H9 (cell line): ENCODE measurements at regions not wholly inside any gene's neighbourhood (a gene's known extent, or its start where the extent isn't known, plus 50 kb on each side); places are given as distances from the start of the nearest gene placed in this dataset.
"Not testable (repeated sequence)": the region's sequence is repeated elsewhere in the genome, so short reads cannot be mapped to it uniquely, and the experiment has no call there.

Experiments
- DNase-seq: peaks from one replicate; pipeline ENCODE4 v3.0.0-alpha.2; 2017
- H2AFZ ChIP-seq: one replicate; pipeline ENCODE4 v1.6.1; 2013; ENCODE audit warnings: mild to moderate bottlenecking, low read length, control low read depth, moderate library complexity
- H2AK5ac ChIP-seq: 2 replicates; pipeline ENCODE4 v1.6.1; 2013; ENCODE audit warnings: low read length, control low read depth, mixed read lengths; ENCODE audit not compliant: insufficient read length
- H2BK120ac ChIP-seq: one replicate; pipeline ENCODE4 v1.6.1; 2013; ENCODE audit warnings: low read depth, mild to moderate bottlenecking, low read length, control low read depth, inconsistent platforms; ENCODE audit not compliant: poor library complexity, severe bottlenecking
- H2BK12ac ChIP-seq: 2 replicates; pipeline ENCODE4 v1.6.1; 2013; ENCODE audit warnings: low read length, control low read depth, mixed read lengths, low read depth; ENCODE audit not compliant: insufficient read length
- H2BK15ac ChIP-seq: 2 replicates; pipeline ENCODE4 v1.6.1; 2013; ENCODE audit warnings: low read depth, low read length, control low read depth
- H2BK20ac ChIP-seq: one replicate; pipeline ENCODE4 v1.6.1; 2013; ENCODE audit warnings: low read depth, mild to moderate bottlenecking, low read length, control low read depth, inconsistent platforms; ENCODE audit not compliant: poor library complexity, severe bottlenecking
- H2BK5ac ChIP-seq: 2 replicates; pipeline ENCODE4 v1.6.1; 2013; ENCODE audit warnings: low read length, control low read depth, mixed read lengths; ENCODE audit not compliant: insufficient read length
- H3K14ac ChIP-seq: 2 replicates; pipeline ENCODE4 v1.6.1; 2013; ENCODE audit warnings: low read length, control low read depth; ENCODE audit not compliant: insufficient read depth
- H3K18ac ChIP-seq: 2 replicates; pipeline ENCODE4 v1.6.1; 2013; ENCODE audit warnings: low read depth, mild to moderate bottlenecking, mixed read lengths, low read length, control low read depth; ENCODE audit not compliant: insufficient read length
- H3K23ac ChIP-seq: 2 replicates; pipeline ENCODE4 v1.6.1; 2013; ENCODE audit warnings: low read length, control low read depth, mixed read lengths, low read depth; ENCODE audit not compliant: insufficient read length
- H3K23me2 ChIP-seq: 2 replicates; pipeline ENCODE4 v1.6.1; 2013; ENCODE audit warnings: low read depth, mild to moderate bottlenecking, mixed read lengths, low read length, control low read depth; ENCODE audit not compliant: insufficient read length, poor library complexity, severe bottlenecking
- H3K27ac ChIP-seq: 2 replicates; pipeline ENCODE4 v1.5.1; 2013; ENCODE audit warnings: low read length, control low read depth, mixed read lengths, low read depth; ENCODE audit not compliant: insufficient read length
- H3K27me3 ChIP-seq: 2 replicates; pipeline ENCODE4 v1.6.1; 2013; ENCODE audit warnings: low read length, control low read depth, inconsistent platforms; ENCODE audit not compliant: insufficient read depth
- H3K4ac ChIP-seq: 2 replicates; pipeline ENCODE4 v1.6.1; 2013; ENCODE audit warnings: low read depth, mild to moderate bottlenecking, control low read depth, inconsistent platforms, low read length, moderate library complexity
- H3K4me1 ChIP-seq: 2 replicates; pipeline ENCODE4 v1.6.1; 2013; ENCODE audit warnings: low read length, control low read depth, inconsistent platforms; ENCODE audit not compliant: insufficient read depth
- H3K4me2 ChIP-seq: 2 replicates; pipeline ENCODE4 v1.6.1; 2013; ENCODE audit warnings: low read length, control low read depth, mixed read lengths; ENCODE audit not compliant: insufficient read length, insufficient read depth
- H3K56ac ChIP-seq: 2 replicates; pipeline ENCODE4 v1.6.1; 2013; ENCODE audit warnings: low read depth, mild to moderate bottlenecking, mixed read lengths, low read length, control low read depth; ENCODE audit not compliant: insufficient read length
- H3K79me1 ChIP-seq: 2 replicates; pipeline ENCODE4 v1.6.1; 2013; ENCODE audit warnings: low read depth, mild to moderate bottlenecking, moderate library complexity, low read length, control low read depth, inconsistent platforms; ENCODE audit not compliant: insufficient read depth, poor library complexity, severe bottlenecking
- H3K79me2 ChIP-seq: 2 replicates; pipeline ENCODE4 v1.6.1; 2013; ENCODE audit warnings: low read length, control low read depth, inconsistent platforms; ENCODE audit not compliant: insufficient read depth
- H3K9ac ChIP-seq: 2 replicates; pipeline ENCODE4 v1.6.1; 2013; ENCODE audit warnings: low read length, control low read depth, mixed read lengths; ENCODE audit not compliant: insufficient read length; ENCODE audit errors: extremely low read depth
- H3K9me3 ChIP-seq: one replicate; pipeline ENCODE4 v1.6.1; 2013; ENCODE audit warnings: low read depth, low read length, inconsistent platforms; ENCODE audit not compliant: control insufficient read depth
- H3T11ph ChIP-seq: one replicate; pipeline ENCODE4 v1.6.1; 2013; ENCODE audit warnings: mild to moderate bottlenecking, low read length, control low read depth, inconsistent platforms
- H4K20me1 ChIP-seq: one replicate; pipeline ENCODE4 v1.6.1; 2013; ENCODE audit not compliant: control insufficient read depth, insufficient read length, insufficient read depth
- H4K5ac ChIP-seq: 2 replicates; pipeline ENCODE4 v1.6.1; 2013; ENCODE audit warnings: low read depth, mild to moderate bottlenecking, mixed read lengths, low read length, control low read depth; ENCODE audit not compliant: insufficient read length
- H4K8ac ChIP-seq: replicated peaks from 2 replicates; pipeline ENCODE4 v1.6.1; 2013; ENCODE audit warnings: low read length, control low read depth, mixed read lengths, low read depth; ENCODE audit not compliant: insufficient read length
- H4K91ac ChIP-seq: 2 replicates; pipeline ENCODE4 v1.6.1; 2013; ENCODE audit warnings: low read depth, mild to moderate bottlenecking, moderate library complexity, mixed read lengths, low read length, control low read depth; ENCODE audit not compliant: insufficient read length
- H3K27ac Mint-ChIP-seq, 3 experiments: 2 replicates in 2 of 3; 3 replicates in 1 of 3; pipeline ENCODE4 v1.8.0; 2020 to 2021; ENCODE audit warnings: mixed read lengths in 3 of 3, mild to moderate bottlenecking in 1 of 3, moderate library complexity in 1 of 3
- H3K27me3 Mint-ChIP-seq: 2 replicates; pipeline ENCODE4 v1.8.0; 2021; ENCODE audit warnings: low read depth, mild to moderate bottlenecking, moderate library complexity, mixed read lengths
- H3K36me3 Mint-ChIP-seq, 3 experiments: 2 replicates in 2 of 3; 3 replicates in 1 of 3; pipeline ENCODE4 v1.8.0; 2020 to 2021; ENCODE audit warnings: low read depth in 3 of 3, mixed read lengths in 3 of 3; ENCODE audit not compliant: insufficient read depth in 1 of 3
- H3K4me1 Mint-ChIP-seq, 2 experiments: 2 replicates each; pipeline ENCODE4 v1.8.0; 2020; ENCODE audit warnings: mixed read lengths in 2 of 2
- H3K4me3 Mint-ChIP-seq, 2 experiments: 2 replicates in 1 of 2; 3 replicates in 1 of 2; pipeline ENCODE4 v1.8.0; 2020 to 2021; ENCODE audit warnings: mild to moderate bottlenecking in 2 of 2, mixed read lengths in 2 of 2, moderate library complexity in 1 of 2
- H3K9me3 Mint-ChIP-seq, 2 experiments: 2 replicates in 1 of 2; 3 replicates in 1 of 2; pipeline ENCODE4 v1.8.0; 2020; ENCODE audit warnings: mild to moderate bottlenecking in 2 of 2, mixed read lengths in 2 of 2, moderate library complexity in 1 of 2
- WGBS: extraction: QIAGEN DNeasy Blood & Tissue Kit; methylation state at CpG from one replicate; pipeline ENCODE4 v1.1.7; 2013; ENCODE audit warnings: missing lambda C conversion rate, low lambda C conversion rate, mixed read lengths; ENCODE audit not compliant: insufficient read length; ENCODE audit errors: extremely low coverage; 5-methylcytosine and 5-hydroxymethylcytosine counted together

GRCh38 chrX:89393004-89393403 is 528.7 kb upstream of the TGIF2LX start:
- H4K91ac ChIP-seq, H3K27ac ChIP-seq, H2AFZ ChIP-seq, H2BK5ac ChIP-seq, H3T11ph ChIP-seq, H3K79me1 ChIP-seq, H3K18ac ChIP-seq, H3K23me2 ChIP-seq, H2BK20ac ChIP-seq, H3K27me3 Mint-ChIP-seq, H2BK15ac ChIP-seq, H3K23ac ChIP-seq, H3K4me1 ChIP-seq, H4K5ac ChIP-seq, H3K36me3 Mint-ChIP-seq, H3K9ac ChIP-seq, H3K79me2 ChIP-seq, H3K4me3 Mint-ChIP-seq, H4K8ac ChIP-seq, H2AK5ac ChIP-seq, H3K4me2 ChIP-seq, H4K20me1 ChIP-seq, H2BK120ac ChIP-seq, H3K27me3 ChIP-seq, H3K4me1 Mint-ChIP-seq, H3K14ac ChIP-seq, H3K9me3 ChIP-seq, H2BK12ac ChIP-seq, H3K4ac ChIP-seq, DNase-seq, H3K27ac Mint-ChIP-seq, H3K9me3 Mint-ChIP-seq, H3K56ac ChIP-seq: not testable (repeated sequence)
- WGBS = no CpG with 5 or more reads among the region's 3 CpGs

GRCh38 chrX:89402818-89403217 is 518.9 kb upstream of the TGIF2LX start:
- H4K91ac ChIP-seq, H2BK120ac ChIP-seq, H3K14ac ChIP-seq, H3K56ac ChIP-seq, H3K4ac ChIP-seq, H3K4me1 Mint-ChIP-seq, H3K4me3 Mint-ChIP-seq, H3K79me2 ChIP-seq, H3K4me1 ChIP-seq, H2BK12ac ChIP-seq, H3K9me3 ChIP-seq, H2AK5ac ChIP-seq, H3K9ac ChIP-seq, H2BK20ac ChIP-seq, H3K79me1 ChIP-seq, H3K9me3 Mint-ChIP-seq, H4K5ac ChIP-seq, H3K27ac Mint-ChIP-seq, H2BK15ac ChIP-seq, H3K23me2 ChIP-seq, H3K23ac ChIP-seq, H3K36me3 Mint-ChIP-seq, H3K4me2 ChIP-seq, H3K18ac ChIP-seq, DNase-seq, H4K20me1 ChIP-seq, H3K27me3 ChIP-seq, H4K8ac ChIP-seq, H3K27me3 Mint-ChIP-seq, H2BK5ac ChIP-seq, H3T11ph ChIP-seq, H3K27ac ChIP-seq, H2AFZ ChIP-seq: not testable (repeated sequence)
